T1000 (cell line): ENCODE measurements at regions not wholly inside any gene's neighbourhood (a gene's known extent, or its start where the extent isn't known, plus 50 kb on each side); places are given as distances from the start of the nearest gene placed in this dataset.
A peak's percentile ranks its signal among the peaks of the same experiment; 100 is the strongest.
"Not testable (repeated sequence)": the region's sequence is repeated elsewhere in the genome, so short reads cannot be mapped to it uniquely, and the experiment has no call there.

Experiments
- DNase-seq: peaks from one replicate; lab custom pipeline; 2025; ENCODE audit warnings: mixed read lengths; lab: John Stamatoyannopoulos, UW

DNA sequence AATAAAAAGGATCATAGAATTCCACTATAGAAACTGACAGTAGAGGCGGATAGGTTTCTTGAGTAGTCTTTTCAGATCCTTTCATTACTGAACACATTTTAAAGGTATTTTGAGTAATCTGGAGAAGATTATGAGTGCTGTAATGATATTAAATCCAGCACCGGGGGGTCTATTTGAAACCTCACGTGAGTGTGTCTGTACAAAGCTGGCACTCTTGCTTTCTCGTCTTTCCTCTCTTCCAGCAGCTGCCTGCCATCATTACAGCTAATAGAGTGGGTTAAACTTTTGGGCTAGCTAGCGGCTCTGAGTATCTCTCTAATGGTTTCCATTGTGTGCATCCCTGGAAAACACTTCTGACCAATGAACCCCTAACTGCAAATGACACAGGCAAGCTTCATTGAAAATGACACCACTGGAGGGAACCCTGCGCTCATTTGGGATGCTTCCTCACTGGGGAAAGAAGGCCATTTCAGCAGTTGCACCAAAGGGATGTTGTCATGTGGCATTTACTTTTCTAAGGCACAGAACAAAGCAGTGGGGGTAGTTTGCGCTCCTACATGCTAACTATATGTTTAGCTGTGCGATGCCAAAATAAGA is 101.0 kb downstream of the HRH4 start:
- no peak for DNase-seq

DNA sequence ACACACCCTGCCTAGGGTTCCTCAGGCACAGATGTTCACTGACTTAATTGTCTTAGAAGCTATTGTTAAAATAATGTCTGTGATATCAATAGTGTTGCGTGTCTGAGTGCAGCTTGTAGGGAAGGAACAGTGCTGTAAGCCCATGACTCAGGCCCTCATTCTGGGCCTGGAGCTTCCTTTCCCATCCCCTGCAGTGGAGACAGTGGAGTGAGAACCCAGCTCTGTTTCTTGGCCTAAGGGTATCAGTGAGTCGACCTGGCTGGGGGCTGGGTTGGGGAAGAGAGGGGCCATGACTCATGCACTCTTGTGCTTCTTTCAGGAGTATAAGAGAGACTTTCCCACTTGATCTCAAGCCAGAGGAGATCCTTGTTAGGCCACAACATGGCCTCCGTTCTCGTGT is 106.8 kb downstream of the HRH4 start:
- DNase-seq, result peak; percentile 78

DNA sequence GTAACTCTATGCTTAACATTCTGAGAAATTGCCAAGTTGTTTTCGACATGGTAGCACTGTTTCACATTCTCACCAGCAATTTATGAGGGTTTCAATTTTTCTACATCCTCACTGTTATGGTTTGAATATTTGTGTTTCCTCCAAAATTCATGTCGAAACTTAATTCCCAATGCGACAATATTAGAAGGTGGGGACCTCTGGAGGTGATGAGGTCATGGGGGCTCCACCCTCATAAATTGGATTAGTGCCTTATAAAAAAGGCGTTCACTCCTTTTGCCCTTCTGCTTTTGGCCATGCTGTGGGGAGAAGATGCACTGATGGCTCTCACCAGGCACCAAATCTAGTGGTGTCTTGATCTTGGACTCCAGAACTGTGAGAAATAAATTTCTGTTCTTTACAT is 110.3 kb downstream of the HRH4 start:
- no peak for DNase-seq

DNA sequence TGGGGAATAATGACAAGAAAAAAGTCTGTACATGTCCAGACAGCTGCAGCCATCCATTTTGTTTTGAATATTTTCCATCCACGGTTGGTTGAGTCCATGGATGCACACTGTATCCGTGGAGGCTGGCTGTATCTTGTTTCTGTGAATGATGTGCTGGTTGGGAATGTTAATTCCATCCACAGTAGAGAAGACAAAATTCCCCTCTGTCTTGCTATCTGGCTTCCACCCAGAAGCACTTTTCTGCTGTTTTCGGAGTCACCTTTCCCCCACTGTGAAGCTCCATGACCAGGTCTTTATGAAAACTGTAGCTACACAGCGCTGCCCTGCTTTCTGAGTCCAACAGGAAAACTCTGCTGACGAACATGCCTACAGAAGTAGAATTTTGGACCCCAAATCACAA is 122.3 kb downstream of the HRH4 start:
- no peak for DNase-seq

DNA sequence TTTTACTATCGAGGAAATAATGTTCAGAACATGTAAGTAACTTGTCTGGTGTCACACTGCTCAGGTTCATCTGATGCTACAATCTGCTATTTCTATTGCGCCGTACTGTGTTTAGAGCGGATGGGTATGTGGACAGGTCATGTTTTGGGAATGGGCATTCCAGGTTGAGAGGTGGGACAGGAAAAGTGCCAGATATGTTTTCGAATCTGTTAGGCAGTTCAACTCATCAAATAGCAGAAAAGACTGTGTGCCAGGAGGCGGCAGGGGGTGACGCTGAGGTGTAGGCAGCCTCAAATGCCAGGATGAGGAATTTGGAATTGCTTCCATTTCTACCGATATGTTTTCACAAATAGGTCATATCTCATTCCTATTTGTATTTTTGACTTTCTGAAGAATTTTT is 123.8 kb downstream of the HRH4 start:
- no peak for DNase-seq

DNA sequence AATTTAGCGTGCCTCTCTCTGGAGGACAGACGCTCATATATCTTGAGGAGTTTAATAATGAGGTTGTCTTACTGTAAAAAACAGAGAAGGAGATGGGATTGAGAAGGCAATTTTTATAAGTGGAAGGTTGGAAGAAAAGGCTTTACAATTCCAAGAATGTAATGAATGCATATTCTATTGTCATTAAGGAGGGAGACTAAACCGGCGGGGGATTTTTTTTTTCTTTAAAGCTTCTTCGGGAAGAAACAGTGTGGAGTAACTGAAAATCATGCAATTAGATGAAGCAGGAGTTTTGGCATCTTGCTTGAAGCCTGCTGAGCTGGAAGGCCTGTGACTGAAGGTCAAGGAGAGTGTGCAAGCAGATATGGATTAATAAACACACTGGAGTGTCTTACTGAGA is 124.4 kb downstream of the HRH4 start:
- DNase-seq, result no peak

DNA sequence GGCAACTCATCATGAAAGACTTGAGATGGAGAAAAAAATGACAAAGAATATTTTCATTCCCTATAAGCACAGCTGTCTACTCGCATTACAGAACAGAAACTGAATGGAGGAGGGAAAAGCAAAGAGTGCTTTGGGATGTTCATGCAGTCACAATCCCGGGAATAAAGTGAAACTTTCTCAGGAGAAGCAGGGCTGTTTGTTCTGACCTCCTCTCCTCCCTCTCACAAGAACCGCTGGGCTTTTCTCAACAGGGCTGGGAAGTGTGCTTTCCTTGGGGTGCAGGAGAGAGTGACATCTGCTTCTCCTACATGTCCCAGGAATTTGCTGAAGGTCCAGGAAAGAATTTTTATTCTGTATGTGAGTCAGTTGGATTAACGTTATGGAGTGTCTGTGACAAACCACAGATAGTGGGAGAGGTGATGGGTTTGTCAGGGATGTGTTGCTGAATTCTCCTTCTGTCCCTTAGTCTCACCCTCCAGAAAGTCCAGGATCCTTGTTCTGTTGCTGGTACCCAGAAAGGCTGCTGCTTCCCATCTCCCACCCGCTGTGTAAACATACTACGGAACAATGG is 125.6 kb downstream of the HRH4 start:
- DNase-seq, result no peak

DNA sequence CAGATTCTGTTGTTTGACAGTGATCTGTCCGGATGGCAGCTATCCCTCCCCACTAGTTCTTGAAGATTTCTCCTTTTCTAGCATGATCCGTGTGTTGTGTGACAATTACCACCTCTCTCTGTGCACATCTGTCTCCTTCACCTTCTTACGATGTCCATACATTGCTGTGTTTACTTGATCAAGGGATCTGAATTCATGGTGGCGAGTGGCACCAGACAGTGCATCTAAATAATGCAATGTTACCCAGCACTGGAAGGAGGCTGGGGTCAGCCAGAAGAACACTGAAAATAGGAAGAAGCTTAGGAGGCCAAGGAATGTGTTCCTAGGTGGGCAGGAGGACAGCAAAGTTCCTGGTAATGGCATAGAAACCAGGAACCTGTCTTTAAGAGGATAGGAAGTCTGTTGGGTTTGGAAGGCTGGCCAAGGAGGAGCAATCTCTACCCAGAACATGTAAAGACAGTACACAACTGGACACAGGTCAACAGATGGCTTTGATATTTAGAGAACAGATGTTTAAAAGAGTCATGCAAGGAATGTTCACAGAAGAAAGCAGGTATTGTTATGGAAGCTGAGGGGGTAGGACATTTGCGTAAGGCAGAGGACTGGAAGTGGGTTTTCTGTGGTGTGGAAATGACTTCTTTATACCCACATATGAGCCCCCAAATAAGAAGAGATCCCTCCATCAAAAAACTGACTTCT is 126.4 kb downstream of the HRH4 start:
- DNase-seq, result no peak

DNA sequence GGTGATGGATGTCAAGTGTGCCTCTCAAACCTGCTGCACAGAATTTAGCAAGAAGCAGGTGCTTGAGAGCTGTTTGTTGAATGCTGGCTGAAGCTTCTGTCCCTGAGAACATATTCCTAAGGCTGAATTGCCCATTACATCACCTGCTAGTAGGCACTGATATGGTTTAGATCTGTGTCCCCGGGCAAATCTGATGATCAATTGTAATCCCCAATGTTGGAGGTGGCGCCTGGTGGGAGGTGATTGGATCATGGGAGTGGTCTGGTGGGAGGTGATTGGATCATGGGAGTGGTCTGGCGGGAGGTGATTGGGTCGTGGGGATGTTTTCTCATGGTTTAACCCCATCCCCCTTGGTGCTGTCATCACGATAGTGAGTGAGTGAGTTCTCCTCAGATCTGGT is 128.0 kb downstream of the HRH4 start:
- DNase-seq, result no peak

DNA sequence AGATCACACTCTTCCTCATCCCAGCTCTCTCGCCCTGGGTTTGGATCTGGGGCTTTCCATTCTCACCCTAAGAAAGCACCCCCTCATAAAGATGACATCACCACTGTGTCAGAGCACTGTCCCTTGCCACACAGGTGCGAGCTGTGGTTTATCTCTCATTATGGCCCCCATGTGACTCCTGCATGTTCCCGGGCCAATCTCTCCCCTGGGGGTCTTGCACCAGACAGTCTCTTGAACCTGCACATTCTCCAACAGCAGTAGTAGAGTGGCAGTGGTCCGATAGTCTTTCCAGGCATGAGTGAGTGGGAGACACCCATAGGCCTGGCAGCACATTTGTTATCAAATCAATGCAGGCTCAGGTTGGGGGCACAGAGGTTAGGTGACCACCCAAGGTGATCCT is 130.5 kb downstream of the HRH4 start:
- DNase-seq, result no peak

DNA sequence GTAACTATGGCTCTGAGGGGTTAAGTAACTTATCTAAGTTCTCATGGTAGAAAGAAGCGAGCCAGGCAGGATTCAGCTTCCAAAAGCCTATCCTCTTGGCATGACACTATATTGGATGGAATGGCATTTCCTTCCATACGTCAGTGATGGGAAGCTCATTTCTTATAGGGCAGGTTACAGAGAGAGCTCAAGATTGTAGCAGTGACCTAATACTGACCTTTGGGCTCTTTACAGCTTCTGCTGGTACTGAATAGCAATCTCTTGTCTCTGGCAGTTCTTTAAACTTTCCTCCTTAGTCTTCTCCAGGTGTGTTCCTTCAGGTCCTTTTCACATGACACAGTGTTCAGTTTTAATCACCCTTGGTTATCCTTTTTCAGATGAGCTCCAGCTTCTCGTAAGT is 133.0 kb downstream of the HRH4 start:
- no peak for DNase-seq

DNA sequence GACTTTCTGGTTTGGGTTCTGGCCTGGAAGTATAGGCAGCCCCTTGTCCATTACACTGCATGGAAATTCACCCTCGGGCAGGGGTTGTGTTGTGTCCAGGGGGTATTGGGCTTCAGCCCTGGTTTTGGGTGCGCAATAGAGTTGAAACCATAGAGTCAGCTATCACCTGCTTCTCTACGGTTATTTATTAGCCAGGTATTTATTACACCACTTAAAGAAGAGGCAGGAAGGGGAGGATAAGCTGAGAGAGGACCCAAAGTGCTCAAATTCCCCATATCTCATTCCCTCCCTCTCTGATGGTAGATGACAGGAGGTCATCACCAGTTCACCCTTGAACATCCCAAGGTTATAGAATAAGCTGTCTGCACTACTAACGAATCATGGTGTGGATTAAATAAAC is 133.4 kb downstream of the HRH4 start:
- no peak for DNase-seq

DNA sequence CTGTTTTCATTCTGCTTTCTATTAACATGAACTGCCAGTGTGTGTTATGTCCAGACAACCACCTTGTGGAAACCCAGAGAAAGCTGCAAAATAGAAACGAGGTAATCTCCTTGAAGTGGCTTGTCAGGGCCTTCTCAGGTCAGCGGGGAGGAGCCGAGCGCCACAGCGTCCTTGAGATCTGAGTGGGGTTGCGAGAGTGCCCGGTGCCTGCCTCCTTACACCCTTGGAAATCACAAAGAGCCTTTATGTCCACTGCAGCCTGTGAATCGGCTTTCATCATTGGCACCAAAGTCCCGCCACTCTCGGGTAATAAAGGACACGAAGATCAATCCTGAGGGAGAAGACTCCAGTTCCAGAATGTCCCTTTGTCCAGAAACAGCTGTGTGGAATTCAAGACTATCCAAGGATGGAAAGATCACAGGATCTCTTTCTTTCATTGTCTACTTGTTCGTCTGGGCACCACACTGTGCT is 135.2 kb downstream of the HRH4 start:
- DNase-seq, result no peak

DNA sequence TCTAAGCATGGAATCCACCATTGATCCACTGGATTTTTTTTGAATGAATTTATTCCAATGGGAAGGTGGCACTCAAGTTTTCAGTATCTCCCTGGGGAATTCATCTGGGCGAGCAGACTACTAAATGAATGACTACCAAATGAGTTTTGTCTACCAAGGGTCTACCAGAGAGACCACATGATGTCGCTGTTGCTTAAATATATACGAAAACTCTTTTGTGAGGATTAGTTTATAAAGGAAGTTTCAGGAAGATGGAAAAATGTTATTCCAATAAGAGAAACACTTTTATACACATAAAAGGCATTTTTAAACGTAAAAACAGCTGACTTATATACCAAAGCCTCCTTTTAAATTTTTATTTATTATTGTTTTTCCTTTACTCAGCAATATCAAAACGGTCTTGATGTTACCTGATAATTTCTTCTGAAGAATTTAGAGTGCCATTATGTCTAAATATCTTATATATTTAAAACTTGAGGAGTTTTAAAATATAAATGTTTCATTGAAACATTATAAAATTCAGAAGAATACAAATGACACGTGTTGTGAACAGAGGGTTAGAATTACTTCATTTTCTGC is 139.7 kb downstream of the HRH4 start:
- no peak for DNase-seq

DNA sequence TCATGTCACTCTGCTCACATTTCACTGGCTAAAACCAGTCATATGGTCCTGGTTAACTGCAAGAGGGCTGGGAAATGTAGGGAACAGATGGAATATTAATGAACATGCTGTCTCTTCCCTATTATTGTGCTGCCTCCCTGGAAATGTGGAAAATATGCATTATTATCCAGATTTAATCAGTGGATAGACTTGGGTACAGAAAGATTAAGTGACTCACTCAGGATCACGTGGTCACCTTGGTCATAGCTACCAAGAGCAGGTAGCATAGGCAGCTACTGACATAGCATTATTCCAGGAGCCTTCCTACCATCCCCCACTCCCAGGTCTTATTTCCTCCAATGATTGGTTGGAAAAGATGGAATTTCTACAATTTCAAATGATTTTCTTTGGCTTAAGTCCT is 141.1 kb downstream of the HRH4 start:
- DNase-seq, result no peak

DNA sequence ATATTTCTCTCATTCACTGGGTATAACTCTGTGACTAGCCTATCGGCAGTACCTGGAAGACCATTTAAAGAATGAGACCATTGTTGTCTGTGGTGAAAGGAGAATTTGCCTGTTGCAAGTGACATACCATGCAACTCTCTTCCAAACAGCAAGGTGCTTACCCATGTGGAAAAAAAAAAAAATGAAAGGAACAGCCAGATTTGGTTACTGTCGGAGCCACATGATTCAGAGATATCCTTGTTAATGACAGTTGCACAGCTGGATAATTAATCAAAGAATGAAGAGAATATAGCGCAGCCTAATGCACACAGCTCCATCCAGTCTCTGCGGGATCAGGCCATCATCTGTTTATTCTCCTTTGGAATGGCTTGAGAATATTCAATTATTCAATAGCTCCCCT is 141.8 kb downstream of the HRH4 start:
- no peak for DNase-seq

DNA sequence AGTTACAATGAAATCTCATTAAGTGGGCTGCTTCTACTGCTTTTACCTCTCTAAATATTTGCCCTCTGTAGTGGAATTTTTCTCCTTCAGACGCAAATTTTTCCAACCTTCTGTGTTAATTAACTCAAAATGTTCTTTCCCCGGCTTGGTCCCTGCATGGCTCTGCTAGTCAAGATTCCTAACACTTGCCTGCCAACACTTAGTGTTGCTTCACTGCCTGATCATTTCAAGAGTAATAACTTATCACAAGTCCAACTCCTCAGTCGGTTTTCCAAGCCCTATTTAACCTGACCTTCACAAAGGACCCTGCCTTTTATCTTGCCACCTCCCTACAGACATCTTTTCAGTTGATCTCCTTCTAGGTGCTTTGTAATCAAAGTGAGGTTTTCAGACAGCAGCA is 142.7 kb downstream of the HRH4 start:
- no peak for DNase-seq

DNA sequence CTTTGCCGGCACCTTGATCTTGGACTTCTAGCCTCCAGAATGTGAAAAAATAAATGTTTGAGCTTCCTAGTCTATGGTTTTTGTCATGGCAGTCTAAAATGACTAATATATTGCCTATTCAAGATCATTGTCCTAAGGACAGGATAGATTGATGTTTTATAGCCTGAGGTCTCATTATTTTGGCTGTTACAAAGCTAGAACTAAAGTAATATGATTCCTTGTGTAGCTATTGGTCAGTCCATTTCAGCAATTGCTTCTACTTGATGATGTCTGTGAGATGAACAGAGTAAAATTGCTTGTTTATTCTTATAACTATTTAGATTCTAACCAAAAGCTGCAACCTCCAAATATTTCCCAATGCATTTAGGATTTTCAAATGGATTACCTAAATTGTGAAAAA is 145.0 kb downstream of the HRH4 start:
- DNase-seq, result no peak

DNA sequence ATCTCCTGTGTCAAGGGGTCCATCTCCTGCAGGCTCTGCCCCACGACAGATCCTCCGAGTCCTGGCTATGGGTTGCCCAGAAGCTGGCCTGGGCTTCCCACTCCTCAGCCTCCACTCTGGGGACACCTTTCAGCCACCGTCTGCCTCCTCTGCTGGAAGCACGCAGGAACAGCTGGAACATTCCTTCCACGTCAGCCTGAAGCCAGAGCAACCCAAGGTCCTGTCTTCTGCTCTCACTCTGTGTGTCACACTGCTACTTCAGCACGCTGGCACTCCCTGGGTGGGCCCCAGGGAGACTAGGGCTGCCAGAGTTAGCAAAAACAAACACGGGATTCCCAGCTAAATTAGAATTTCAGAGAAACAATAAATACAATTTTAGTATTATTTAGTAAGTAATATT is 148.8 kb downstream of the HRH4 start:
- DNase-seq, result no peak

DNA sequence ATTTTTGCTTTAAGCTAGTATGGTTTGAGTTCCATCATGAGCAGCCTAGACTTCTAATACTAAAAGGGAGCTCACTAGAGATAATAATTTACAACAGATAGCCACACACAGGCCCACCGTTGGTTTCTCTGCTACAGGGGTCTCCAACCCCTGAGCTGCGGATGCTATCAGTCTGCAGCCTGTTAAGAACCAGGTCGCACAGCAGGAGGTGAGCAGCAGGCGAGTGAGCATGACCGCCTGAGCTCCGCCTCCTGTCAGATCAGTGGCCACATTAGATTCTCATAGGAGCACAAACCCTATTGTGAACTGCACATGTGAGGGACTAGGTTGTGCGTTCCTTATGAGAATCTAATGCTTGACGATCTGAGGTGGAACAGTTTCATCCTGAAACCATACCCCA is 150.6 kb downstream of the HRH4 start:
- no peak for DNase-seq

DNA sequence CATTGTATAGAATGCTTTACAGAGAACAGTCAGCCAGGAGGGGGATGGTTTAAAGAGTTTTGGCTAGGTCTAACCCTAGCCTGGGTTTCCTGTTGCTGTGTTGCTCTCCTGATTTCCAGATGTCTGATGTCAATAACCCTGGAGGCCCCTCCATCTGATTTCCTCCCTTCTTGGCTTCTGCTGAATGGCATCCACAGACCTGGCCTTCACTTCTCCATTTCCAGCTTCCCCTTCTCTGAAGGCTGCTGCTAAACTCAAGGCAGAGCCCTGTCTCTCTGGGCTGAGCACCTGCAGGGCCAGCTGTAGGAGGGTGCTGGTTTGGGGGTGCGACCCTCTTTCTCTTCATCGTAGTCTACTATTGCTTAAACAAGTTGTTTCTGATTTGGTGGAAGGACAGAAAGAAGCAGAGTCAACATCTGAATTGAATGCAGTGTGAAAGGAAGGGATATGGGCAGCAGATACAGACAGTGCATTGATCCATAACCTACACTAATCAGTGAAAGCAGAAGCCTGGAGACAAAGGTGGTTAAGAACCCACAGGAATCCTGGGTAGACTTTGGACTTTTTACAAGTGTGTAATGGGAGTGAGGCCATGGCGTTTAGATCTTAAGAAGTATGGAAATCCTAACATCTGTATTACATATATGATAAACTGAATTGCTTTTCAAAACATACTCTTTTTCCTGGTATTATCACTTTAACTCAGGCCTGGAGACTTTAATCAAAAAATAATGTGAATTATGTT is 153.6 kb downstream of the HRH4 start:
- no peak for DNase-seq

DNA sequence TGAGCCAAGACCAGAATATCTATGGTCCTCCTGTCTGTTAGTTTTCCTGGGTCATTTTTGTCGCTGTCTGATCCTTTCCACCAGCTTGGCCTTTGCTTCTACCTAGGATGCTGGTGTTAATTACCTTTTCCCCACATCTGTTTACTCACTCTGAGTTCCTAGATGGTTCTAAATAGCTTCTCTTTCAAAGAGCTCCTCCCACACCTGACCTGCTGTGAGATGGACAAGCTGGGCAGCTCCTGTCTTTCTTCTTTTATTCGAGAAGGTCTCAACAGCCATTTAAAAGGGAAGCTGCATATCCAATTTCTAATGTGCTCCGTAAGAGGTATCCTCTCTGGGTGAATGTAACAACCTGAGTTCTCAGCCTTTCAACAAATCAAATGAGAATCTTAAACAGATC is 156.2 kb downstream of the HRH4 start:
- no peak for DNase-seq

DNA sequence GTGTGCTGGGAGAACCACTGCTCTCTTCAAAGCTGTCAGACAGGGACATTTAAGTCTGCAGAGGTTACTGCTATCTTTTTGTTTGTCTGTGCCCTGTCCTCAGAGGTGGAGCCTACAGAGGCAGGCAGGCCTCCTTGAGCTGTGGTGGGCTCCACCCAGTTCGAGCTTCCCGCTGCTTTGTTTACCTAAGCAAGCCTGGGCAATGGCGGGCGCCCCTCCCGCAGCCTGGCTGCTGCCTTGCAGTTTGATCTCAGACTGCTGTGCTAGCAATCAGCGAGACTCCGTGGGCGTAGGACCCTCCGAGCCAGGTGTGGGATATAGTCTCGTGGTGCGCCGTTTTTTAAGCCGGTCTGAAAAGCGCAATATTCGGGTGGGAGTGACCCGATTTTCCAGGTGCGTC is 164.0 kb downstream of the HRH4 start:
- DNase-seq, result not testable (repeated sequence)
